Smooth muscle cell (in vitro differentiated cells): ENCODE measurements at regions not wholly inside any gene's neighbourhood (a gene's known extent, or its start where the extent isn't known, plus 50 kb on each side); places are given as distances from the start of the nearest gene placed in this dataset.
A peak's percentile ranks its signal among the peaks of the same experiment; 100 is the strongest.

Source experiments
- DNase-seq: peaks from one replicate; lab custom pipeline; 2025; ENCODE audit not compliant: unreplicated experiment; lab: John Stamatoyannopoulos, UW
- H2AFZ ChIP-seq: fragments of 200-600 bp; sonication (generic); 2 replicates; pipeline ENCODE4 v1.6.0; 2016; ENCODE audit warnings: antibody characterized with exemption, low read depth, mild to moderate bottlenecking
- H3F3A ChIP-seq: fragments of 200-600 bp; sonication (generic); 2 replicates; pipeline ENCODE4 v1.6.0; 2017; ENCODE audit warnings: antibody characterized with exemption, low read depth
- H3K27ac ChIP-seq: fragments of 200-600 bp; sonication (generic); 2 replicates; pipeline ENCODE4 v1.5.1; 2016; ENCODE audit warnings: low read depth, mild to moderate bottlenecking
- H3K27me3 ChIP-seq: fragments of 200-600 bp; sonication (generic); 2 replicates; pipeline ENCODE4 v1.6.1; 2016; ENCODE audit warnings: low read depth, mild to moderate bottlenecking
- H3K36me3 ChIP-seq: fragments of 200-600 bp; sonication (generic); 2 replicates; pipeline ENCODE4 v1.5.1; 2016; ENCODE audit warnings: low read depth
- H3K4me1 ChIP-seq: fragments of 200-600 bp; sonication (generic); 2 replicates; pipeline ENCODE4 v1.5.1; 2016; ENCODE audit warnings: low read depth
- H3K4me2 ChIP-seq: fragments of 200-600 bp; sonication (generic); 2 replicates; pipeline ENCODE4 v1.6.0; 2016; ENCODE audit warnings: mild to moderate bottlenecking
- H3K4me3 ChIP-seq: fragments of 200-600 bp; sonication (generic); 2 replicates; pipeline ENCODE4 v1.5.1; 2016; ENCODE audit warnings: mild to moderate bottlenecking
- H3K79me2 ChIP-seq: fragments of 200-600 bp; sonication (generic); 2 replicates; pipeline ENCODE4 v1.6.0; 2016; ENCODE audit warnings: low read depth, mild to moderate bottlenecking
- H3K9ac ChIP-seq: fragments of 200-600 bp; sonication (generic); 2 replicates; pipeline ENCODE4 v1.6.0; 2016; ENCODE audit warnings: low read depth
- H3K9me3 ChIP-seq: fragments of 200-600 bp; sonication (generic); replicated peaks from 2 replicates; pipeline ENCODE4 v1.5.1; 2016; ENCODE audit warnings: low read depth
- H4K20me1 ChIP-seq: fragments of 200-600 bp; sonication (generic); 2 replicates; pipeline ENCODE4 v1.6.0; 2016; ENCODE audit warnings: low read depth
- WGBS: methylation state at CpG from one replicate; pipeline ENCODE4 v1.1.7; 2016; ENCODE audit warnings: low lambda C conversion rate; 5-methylcytosine and 5-hydroxymethylcytosine counted together
- TF ChIP-seq, protein P1 (sequence below): fragments of 200-600 bp; sonication (generic); IDR thresholded peaks from 2 replicates; pipeline ENCODE4 v1.5.1; 2017; ENCODE audit warnings: borderline replicate concordance, mild to moderate bottlenecking, antibody characterized with exemption; ENCODE audit not compliant: insufficient read depth, poor library complexity, severe bottlenecking

DNA sequence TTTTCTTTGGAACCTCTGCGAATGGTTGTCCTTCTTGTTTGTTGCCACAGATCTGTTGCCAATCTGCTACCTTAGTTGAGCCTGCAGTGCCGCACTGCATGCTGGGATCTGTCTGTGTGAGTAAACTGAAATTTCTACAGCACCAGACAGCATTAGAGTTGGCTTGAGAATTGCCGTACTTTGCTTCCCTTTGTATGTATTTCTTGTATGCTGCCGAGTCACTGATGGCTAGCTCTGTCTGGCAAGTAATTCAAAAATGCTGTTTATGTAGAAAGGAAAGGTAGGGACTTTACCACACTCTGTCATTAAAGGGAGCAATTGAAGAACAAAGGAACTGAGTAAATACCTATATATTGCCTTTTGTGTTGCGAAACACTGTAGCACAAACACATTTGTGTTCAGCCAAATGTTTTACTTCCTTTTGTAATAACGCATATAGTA is 857.4 kb downstream of the USP25 start:
- 63% methylated on average over 6 of the region's 6 CpGs for WGBS
- peak overlapping the region; percentile 78 for H3K27ac ChIP-seq
- no peak for DNase-seq
- no peaks in the 10 kb centered on the region for H3F3A ChIP-seq
- H3K9ac ChIP-seq, result peak overlapping the region; percentile 58
- peak overlapping the region; percentile 86 for H3K4me2 ChIP-seq
- TF ChIP-seq, protein P1, sequence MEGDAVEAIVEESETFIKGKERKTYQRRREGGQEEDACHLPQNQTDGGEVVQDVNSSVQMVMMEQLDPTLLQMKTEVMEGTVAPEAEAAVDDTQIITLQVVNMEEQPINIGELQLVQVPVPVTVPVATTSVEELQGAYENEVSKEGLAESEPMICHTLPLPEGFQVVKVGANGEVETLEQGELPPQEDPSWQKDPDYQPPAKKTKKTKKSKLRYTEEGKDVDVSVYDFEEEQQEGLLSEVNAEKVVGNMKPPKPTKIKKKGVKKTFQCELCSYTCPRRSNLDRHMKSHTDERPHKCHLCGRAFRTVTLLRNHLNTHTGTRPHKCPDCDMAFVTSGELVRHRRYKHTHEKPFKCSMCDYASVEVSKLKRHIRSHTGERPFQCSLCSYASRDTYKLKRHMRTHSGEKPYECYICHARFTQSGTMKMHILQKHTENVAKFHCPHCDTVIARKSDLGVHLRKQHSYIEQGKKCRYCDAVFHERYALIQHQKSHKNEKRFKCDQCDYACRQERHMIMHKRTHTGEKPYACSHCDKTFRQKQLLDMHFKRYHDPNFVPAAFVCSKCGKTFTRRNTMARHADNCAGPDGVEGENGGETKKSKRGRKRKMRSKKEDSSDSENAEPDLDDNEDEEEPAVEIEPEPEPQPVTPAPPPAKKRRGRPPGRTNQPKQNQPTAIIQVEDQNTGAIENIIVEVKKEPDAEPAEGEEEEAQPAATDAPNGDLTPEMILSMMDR, result no peak
- H2AFZ ChIP-seq, result peak overlapping the region; percentile 90
- H3K9me3 ChIP-seq, result no peaks in the 10 kb centered on the region
- H3K4me3 ChIP-seq, result peak overlapping the region; percentile 40
- H3K36me3 ChIP-seq, result no peaks in the 10 kb centered on the region
- no peaks in the 10 kb centered on the region for H3K27me3 ChIP-seq
- H3K79me2 ChIP-seq, result no peaks in the 10 kb centered on the region
- H4K20me1 ChIP-seq, result no peaks in the 10 kb centered on the region
- H3K4me1 ChIP-seq, result peaks cover 12% of the 10 kb centered on the region

DNA sequence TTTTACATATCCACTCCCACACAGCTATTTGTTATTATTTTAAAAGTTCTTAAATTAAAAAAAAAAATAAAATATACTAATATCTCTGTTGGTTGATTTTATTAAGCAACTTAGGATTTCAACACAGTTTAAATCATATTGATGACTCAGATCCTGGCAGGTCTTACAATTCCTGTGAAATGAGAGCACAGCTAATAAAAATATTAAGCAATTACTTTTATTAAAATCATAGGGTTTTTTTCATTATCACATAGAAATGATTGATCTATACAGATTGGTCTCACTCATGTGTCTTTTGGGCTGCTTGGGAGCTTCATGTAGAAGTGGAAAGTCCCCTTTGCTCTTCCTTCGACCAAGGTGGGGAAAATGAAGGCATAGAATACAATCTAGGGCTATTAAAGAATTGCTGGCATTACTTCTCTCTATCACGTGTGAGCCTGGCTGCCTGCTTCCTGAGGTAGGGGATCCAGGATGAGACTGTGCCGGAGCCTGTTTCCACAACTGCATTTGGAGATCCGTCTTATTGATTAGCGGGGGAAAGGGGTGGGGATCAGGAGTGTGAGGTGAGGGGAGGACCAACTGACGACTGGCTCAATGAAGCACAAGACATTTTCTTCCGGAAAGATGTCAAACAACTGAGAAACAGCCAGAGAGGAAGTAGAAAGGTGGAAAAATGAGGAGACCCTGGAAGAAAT is 858.0 kb downstream of the USP25 start:
- peak overlapping the region; percentile 40 for H3K4me3 ChIP-seq
- DNase-seq, result no peak
- H3K9ac ChIP-seq, result peak overlapping the region; percentile 56
- H3K4me2 ChIP-seq, result peak overlapping the region; percentile 86
- H3K36me3 ChIP-seq, result no peaks in the 10 kb centered on the region
- no peak overlapping the region for H2AFZ ChIP-seq
- no peaks in the 10 kb centered on the region for H3K27me3 ChIP-seq
- no peaks in the 10 kb centered on the region for H3K9me3 ChIP-seq
- H3K27ac ChIP-seq, result peak overlapping the region; percentile 78
- no peaks in the 10 kb centered on the region for H4K20me1 ChIP-seq
- TF ChIP-seq, protein P1, result no peak
- H3F3A ChIP-seq, result no peaks in the 10 kb centered on the region
- WGBS, result 21% methylated on average over 7 of the region's 7 CpGs
- peaks cover 12% of the 10 kb centered on the region for H3K4me1 ChIP-seq
- no peaks in the 10 kb centered on the region for H3K79me2 ChIP-seq

DNA sequence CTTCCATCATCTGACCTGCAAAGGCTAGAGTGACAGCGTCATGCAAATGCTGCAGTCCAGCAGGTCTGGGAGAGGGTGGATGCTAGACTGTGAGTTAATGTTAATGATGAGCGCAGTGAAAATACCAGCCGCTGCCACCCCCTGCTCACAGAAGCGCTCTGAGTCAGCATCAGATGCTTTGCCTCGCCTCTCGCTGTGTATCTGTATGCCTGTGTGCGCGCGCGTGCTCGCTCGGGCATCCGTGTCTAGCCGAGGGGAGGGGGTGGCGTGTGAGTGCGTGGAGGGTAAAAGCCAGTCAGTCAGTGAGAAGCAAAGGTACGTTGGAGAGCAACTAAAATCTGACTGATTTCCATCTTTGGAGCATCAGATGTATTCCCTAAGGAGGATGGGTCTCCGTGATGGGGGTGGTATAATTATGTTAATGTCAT is 858.7 kb downstream of the USP25 start:
- TF ChIP-seq, protein P1, result no peak
- Histone ChIP-seq H3K36me3 (no peaks in the 10 kb centered on the region), H3K79me2 (no peaks in the 10 kb centered on the region), H3K9ac (peak overlapping the region; percentile 29), H3K9me3 (no peaks in the 10 kb centered on the region), H3K4me3 (peak overlapping the region; percentile 40), H2AFZ (peak overlapping the region; percentile 67), H3K4me1 (peaks cover 12% of the 10 kb centered on the region), H3F3A (no peaks in the 10 kb centered on the region), H4K20me1 (no peaks in the 10 kb centered on the region), H3K27me3 (no peaks in the 10 kb centered on the region), H3K27ac (peak overlapping the region; percentile 65), H3K4me2 (peak overlapping the region; percentile 86)
- DNase-seq, result peak; percentile 30
- WGBS, result 10% methylated on average over 18 of the region's 18 CpGs
